ENCODE measurements at regions not wholly inside any gene's neighbourhood (a gene's known extent, or its start where the extent isn't known, plus 50 kb on each side); places are given as distances from the start of the nearest gene placed in this dataset.

- TF ChIP-seq POLR2AphosphoS5 (IDR thresholded peaks at IDR 0.05) (no peak), EP300 (IDR thresholded peaks at IDR 0.05) (no peak), CTCF (IDR thresholded peaks at IDR 0.05) (no peak)
These were observed 110.3 kb upstream of the EDNRB start for GRCh38 chr13:78028960-78029359.
